GM21360 (cell line): ENCODE measurements at regions not wholly inside any gene's neighbourhood (a gene's known extent, or its start where the extent isn't known, plus 50 kb on each side); places are given as distances from the start of the nearest gene placed in this dataset.

Experiments used
- ATAC-seq: cut with Tn5 transposase; IDR thresholded peaks from one replicate; pipeline ENCODE4 v1.9.1; 2021; ENCODE audit warnings: mild to moderate bottlenecking, moderate library complexity; ENCODE audit not compliant: unreplicated experiment

DNA sequence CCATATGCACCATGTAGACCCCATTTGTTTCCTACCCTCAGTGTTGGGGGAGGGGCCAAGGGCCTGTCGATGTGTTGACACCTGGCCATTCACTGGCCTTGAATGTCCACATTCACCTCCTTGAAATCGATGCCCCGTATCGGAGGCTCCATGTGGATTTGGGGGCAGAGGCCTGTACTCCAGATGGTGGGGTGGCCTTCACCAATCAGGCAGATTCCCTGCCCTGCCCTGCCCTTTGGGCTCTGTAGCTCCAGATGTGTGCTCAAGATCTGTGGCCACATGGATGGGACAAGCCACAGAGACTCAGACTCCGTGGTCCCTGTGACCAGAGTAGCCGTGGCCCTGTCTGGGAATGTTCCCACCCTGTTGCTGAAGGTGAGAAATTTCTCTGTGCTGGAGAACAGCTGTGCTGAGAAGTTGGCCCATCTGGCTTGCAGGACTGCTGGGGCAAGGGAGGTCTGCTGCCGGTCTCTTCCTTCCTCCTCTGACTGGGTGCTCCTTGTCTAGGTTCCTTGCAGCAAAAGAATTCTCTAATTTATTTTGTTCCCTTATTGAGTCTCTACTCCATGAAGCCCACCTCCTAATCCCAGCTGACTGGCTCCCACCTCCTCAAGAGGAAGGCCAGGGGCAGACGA is 221.3 kb downstream of the SEC14L1 start:
- no peak for ATAC-seq

DNA sequence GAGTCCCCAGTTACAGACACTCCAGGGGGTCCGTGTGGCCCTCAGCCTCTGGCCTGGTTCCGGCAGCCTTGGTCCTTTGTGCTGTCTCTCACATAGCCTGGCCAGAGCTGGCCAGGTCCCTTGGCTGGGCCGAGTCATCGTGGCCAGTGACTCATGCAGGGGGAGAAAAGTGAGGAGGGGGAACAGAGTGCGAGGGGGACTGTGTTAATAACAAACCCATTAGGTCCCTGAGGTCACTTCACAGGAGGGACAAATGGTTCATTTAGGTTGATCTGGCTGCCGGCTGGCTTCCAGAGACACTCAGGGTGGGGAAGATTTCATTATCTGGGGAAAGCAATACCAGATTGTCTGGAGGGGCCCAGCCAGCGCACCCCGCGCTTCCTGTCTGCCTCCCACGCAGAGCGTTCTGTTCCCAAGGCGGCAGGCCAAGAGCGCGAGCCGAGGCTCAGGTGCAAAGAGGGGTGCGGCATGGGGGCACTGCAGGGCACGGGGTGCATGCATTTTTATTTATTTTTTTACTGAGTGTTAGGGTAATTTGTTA is 223.1 kb downstream of the SEC14L1 start:
- ATAC-seq: no peak

GRCh38 chr17:77364381-77364911 is 223.7 kb downstream of the SEC14L1 start:
- ATAC-seq: no peak

- ATAC-seq: no peak
Measured at GRCh38 chr17:77364941-77365583, 224.3 kb downstream of the SEC14L1 start.

DNA sequence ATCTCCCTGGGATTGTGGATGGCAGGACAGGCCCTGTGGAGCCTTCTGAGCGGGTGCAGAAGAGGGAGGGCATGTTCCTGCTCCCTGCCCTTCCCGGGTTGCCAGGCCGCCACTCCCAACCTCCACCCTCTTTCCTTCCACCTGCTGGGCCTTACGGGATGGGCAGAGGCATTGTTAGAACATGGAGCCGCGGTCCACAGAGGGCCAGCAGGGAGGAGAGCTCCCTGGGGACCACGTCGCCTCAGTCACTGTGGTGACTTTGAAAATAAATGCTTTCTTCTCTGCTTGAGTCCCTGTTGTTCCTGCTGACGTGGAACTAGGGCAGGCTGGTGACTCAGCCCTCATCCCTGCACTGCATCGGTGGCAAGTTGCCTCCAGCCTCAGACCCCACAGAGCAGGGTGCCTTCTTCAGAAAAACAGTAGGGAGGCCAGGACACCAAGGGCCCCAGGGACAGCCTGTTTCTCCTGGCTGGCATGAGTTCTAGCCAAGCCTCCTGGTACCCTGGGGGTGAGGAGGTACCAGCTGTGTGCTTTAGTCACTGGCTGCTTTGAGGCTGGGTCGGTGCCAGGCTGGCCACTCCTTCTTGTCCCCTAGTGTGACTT is 224.9 kb downstream of the SEC14L1 start:
- no peak for ATAC-seq

GRCh38 chr17:77366206-77366557 is 225.4 kb downstream of the SEC14L1 start:
- ATAC-seq: no peak

DNA sequence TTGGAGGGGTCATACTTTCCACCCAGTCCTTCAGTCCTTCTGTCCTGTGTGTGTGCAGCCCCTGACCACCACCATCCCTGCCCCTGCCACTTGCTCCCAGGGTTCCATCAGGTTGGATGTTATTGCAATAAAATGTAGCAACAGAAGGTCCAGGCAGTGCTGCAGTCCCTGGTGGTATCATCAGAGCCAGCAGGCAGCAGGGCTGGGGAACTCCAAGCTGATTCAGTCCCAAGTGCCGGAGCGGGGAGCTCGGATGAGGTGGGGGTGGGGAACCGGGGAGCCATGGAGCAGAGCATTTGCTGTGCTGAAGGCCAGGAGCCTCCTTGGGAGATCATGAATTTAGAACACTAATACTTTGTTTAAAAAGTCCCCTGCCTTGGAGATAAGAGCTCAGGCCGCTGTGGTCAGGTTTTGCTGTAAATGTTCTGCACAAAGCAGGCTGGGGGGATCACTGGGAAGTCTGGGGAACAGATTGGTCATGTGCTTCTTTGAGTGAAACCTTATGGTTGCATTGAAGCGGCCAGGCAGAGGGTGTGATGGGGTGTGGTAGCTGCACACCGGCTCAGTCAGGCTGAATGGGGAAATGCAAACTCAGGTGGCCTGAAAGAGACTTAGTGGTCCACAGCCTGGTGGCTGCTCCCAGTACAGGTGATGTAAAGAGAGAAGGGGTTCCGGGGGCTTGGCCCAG is 225.9 kb downstream of the SEC14L1 start:
- ATAC-seq: no peak

- no peak for ATAC-seq
Measured at GRCh38 chr17:77369544-77369971, 228.8 kb downstream of the SEC14L1 start.

GRCh38 chr17:77370586-77370985 is 229.8 kb downstream of the SEC14L1 start:
- ATAC-seq: no peak

GRCh38 chr17:77371117-77371887 is 230.5 kb downstream of the SEC14L1 start:
- no peak for ATAC-seq

DNA sequence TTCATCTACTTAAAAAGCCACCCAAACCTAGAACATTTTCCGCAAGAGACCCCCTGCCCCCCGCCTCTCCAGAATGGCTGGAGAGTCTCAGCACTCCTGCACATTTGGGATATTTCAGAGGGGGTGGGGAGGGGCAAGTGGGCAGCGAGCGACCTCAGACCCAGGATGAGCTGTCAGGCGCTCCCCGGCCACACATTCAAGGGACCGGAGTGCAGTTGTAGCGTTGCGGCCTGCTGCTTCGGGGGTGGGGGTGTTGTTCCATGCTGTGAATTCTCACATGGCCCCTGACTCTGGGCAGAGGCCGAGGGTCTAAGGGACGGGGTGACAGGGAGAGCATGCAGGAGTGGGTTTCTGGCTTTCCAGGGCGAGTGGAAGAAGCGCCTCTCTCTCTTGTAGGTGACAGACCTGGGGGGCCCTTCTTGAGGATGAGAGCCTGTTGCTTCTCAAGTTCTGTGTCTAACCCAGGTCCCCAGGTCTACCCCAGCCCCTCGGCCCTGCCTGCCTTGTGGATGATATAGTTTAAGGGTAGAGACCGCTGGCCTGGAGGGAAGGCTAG is 231.2 kb downstream of the SEC14L1 start:
- ATAC-seq: no peak

DNA sequence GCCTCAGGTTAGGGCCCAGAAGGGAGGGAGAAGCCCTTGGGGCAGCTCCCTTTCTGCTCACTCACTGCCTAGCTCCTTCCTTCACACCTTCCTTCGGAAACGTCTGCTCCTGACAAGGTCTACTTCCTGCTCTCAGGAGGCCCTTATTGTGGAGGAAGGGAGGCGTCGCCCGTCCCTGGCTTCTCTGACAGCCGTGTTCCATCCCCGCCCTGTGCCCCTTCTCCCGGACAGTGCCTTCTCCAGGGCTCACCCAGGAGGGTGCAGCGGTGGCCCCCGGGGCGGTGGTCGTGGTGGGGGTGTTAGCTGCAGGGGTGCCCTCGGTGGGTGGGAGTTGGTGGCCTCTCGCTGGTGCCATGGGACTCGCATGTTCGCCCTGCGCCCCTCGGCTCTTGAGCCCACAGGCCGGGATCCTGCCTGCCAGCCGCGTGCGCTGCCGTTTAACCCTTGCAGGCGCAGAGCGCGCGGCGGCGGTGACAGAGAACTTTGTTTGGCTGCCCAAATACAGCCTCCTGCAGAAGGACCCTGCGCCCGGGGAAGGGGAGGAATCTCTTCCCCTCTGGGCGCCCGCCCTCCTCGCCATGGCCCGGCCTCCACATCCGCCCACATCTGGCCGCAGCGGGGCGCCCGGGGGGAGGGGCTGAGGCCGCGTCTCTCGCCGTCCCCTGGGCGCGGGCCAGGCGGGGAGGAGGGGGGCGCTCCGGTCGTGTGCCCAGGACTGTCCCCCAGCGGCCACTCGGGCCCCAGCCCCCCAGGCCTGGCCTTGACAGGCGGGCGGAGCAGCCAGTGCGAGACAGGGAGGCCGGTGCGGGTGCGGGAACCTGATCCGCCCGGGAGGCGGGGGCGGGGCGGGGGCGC is 231.9 kb downstream of the SEC14L1 start:
- peak; percentile 49 for ATAC-seq

DNA sequence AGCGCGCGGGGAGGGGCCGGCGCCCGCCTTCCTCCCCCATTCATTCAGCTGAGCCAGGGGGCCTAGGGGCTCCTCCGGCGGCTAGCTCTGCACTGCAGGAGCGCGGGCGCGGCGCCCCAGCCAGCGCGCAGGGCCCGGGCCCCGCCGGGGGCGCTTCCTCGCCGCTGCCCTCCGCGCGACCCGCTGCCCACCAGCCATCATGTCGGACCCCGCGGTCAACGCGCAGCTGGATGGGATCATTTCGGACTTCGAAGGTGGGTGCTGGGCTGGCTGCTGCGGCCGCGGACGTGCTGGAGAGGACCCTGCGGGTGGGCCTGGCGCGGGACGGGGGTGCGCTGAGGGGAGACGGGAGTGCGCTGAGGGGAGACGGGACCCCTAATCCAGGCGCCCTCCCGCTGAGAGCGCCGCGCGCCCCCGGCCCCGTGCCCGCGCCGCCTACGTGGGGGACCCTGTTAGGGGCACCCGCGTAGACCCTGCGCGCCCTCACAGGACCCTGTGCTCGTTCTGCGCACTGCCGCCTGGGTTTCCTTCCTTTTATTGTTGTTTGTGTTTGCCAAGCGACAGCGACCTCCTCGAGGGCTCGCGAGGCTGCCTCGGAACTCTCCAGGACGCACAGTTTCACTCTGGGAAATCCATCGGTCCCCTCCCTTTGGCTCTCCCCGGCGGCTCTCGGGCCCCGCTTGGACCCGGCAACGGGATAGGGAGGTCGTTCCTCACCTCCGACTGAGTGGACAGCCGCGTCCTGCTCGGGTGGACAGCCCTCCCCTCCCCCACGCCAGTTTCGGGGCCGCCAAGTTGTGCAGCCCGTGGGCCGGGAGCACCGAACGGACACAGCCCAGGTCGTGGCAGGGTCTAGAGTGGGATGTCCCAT is 232.8 kb downstream of the SEC14L1 start:
- ATAC-seq: no peak

DNA sequence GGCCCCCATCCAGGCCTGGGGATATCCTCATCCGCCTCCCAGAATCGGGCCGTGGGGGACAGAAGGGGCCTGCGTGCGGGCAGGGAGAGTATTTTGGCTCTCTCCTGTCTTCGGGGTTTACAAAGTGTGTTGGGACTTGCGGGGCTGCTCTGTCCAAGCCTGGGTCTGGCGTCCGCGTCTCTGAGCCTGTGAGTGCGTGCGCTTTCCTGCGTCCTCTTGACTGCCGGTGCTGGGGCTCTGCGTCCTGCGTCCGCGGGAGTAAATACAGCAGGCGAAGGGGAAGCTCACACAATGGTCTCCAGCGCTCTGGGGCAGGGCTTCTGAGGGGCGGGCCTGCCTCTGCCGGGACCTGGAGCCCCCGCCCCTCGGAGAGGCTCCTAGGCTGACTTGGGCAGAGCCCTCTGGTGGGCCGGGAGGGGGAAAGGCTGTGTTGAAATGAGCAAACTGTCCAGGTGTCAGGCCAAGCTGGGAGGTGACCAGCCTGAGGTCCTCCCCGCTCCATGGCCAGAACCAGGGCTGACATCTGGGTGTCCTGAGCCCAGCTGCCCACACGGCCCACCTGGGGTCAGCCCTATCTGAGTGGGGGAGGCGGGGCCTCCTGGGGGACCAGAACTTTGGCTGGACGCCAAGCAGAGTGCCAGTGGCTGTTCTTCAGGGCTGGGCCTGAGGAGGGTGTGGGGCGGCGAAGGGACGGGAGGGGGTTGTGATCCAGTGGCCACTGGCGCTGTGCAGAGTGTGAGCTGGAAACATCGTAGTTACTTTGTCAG is 233.6 kb downstream of the SEC14L1 start:
- no peak for ATAC-seq

- no peak for ATAC-seq
Measured at GRCh38 chr17:77375108-77375916, 234.5 kb downstream of the SEC14L1 start.

DNA sequence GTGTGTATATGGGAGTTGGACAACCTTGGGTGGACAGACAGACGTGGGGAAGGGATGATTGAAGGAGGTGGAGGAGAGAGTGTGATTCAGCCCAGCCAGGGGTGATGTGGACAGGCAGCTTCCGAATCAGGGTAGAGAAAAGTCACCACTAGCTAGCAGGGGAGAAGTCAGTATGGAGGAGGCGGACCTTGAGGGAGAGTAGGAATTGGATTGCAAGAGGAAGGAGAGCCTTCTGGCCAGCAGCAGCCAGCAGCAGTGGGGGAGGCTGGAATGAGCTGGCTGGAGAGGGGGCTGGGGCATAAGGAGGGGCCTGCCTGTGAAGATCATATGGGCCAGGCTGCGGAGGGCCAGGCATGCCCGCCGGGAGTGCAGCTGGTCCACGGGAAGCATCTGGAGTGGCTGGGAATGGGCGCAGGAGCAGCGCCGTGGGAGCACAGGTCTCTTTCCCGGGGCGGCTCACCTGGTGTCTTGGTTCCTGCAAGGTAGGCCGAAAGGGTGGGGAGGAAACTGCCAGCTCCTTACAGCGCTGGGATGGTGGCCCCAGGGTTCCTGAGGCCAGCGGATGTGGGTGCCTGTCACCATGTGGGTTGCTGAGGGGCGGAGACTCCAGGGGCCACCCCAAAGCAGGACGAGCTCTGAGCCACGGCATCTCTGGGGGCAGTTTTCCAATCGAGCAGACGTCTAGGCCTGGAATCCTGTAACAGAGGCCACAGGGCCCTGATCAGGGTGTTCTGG is 235.3 kb downstream of the SEC14L1 start:
- ATAC-seq: no peak
